ENCODE measurements at regions not wholly inside any gene's neighbourhood (a gene's known extent, or its start where the extent isn't known, plus 50 kb on each side); places are given as distances from the start of the nearest gene placed in this dataset.

GRCh38 chr2:234566622-234567021, 69.7 kb upstream of the ARL4C start:
- FAIRE-seq = no peak
- dilution Hi-C loops (cut with MboI; ENCODE audit: extremely low pct_ligation_motif_present, low sequenced_read_pairs) = loop anchor here (25.0 kb wide), 1 partner anchor 546 kb away; no protein-coding TSS in a partner anchor
- no peak overlapping the region for H3K4me2 ChIP-seq (ENCODE audit: control insufficient read depth, extremely low read depth, insufficient read depth, low read depth, low read length)

GRCh38 chr2:234565842-234566619, 69.2 kb upstream of the ARL4C start:
- no peak for TF ChIP-seq CTCF (optimal IDR thresholded peaks at IDR 0.05 in 1 of 3, IDR thresholded peaks at IDR 0.05 in 1 of 3, conservative IDR thresholded peaks at IDR 0.05 in 1 of 3; ENCODE audit: extremely low read depth in 1 of 3, insufficient read depth in 2 of 3, low read length in 3 of 3)
- no peak for TF ChIP-seq EZH2 (IDR thresholded peaks at IDR 0.05; ENCODE audit: low read length)
- dilution Hi-C loops (cut with MboI; ENCODE audit: extremely low pct_ligation_motif_present, low sequenced_read_pairs) = loop anchor here (25.0 kb wide), 1 partner anchor 546 kb away; no protein-coding TSS in a partner anchor
- H2AFZ ChIP-seq (ENCODE audit: control insufficient read depth, low read length) = no peak overlapping the region

More at GRCh38 chr2:234566622-234567021, 69.7 kb upstream of the ARL4C start:
- DNase-seq (ENCODE audit: low read depth, low spot score) = no peak
- H3K9me3 ChIP-seq (ENCODE audit: control insufficient read depth, low read depth, low read length) = no peaks in the 10 kb centered on the region
- H3K9ac ChIP-seq (ENCODE audit: control insufficient read depth, extremely low read depth, insufficient read depth, low read length) = no peak overlapping the region
- no peak overlapping the region for H3K4me3 ChIP-seq (ENCODE audit: control insufficient read depth in 2 of 3, extremely low read depth in 1 of 3, insufficient read depth in 2 of 3, low read depth in 1 of 3, low read length in 3 of 3)
- no peak overlapping the region for H2AFZ ChIP-seq (ENCODE audit: control insufficient read depth, low read length)
- no peaks in the 10 kb centered on the region for H3K79me2 ChIP-seq (ENCODE audit: control insufficient read depth, insufficient read depth, low read length)
- peaks cover 10% of the 10 kb centered on the region for H3K27me3 ChIP-seq (ENCODE audit: control insufficient read depth, extremely low read depth, insufficient read depth, low read length)
- H3K27ac ChIP-seq (ENCODE audit: control insufficient read depth, insufficient read depth, low read length) = no peak overlapping the region
- no peaks in the 10 kb centered on the region for H3K36me3 ChIP-seq (ENCODE audit: control insufficient read depth in 2 of 2, extremely low read depth in 1 of 2, insufficient read depth in 2 of 2, low read length in 2 of 2)
- no peaks in the 10 kb centered on the region for H3K9me1 ChIP-seq (ENCODE audit: control insufficient read depth, extremely low read depth, insufficient read depth, low read length)
- TF ChIP-seq EZH2 (IDR thresholded peaks at IDR 0.05; ENCODE audit: low read length) (no peak), CTCF (optimal IDR thresholded peaks at IDR 0.05 in 1 of 3, IDR thresholded peaks at IDR 0.05 in 1 of 3, conservative IDR thresholded peaks at IDR 0.05 in 1 of 3; ENCODE audit: extremely low read depth in 1 of 3, insufficient read depth in 2 of 3, low read length in 3 of 3) (no peak)
- no peaks in the 10 kb centered on the region for H3K4me1 ChIP-seq (ENCODE audit: control insufficient read depth, extremely low read depth, insufficient read depth, low read length)
- no peaks in the 10 kb centered on the region for H4K20me1 ChIP-seq (ENCODE audit: control insufficient read depth, extremely low read depth, insufficient read depth, low read length)

More at GRCh38 chr2:234565842-234566619, 69.2 kb upstream of the ARL4C start:
- FAIRE-seq = no peak
- Histone ChIP-seq H4K20me1 (ENCODE audit: control insufficient read depth, extremely low read depth, insufficient read depth, low read length) (no peaks in the 10 kb centered on the region), H3K27me3 (ENCODE audit: control insufficient read depth, extremely low read depth, insufficient read depth, low read length) (peaks cover 10% of the 10 kb centered on the region), H3K9me3 (ENCODE audit: control insufficient read depth, low read depth, low read length) (no peaks in the 10 kb centered on the region), H3K4me3 (ENCODE audit: control insufficient read depth in 2 of 3, extremely low read depth in 1 of 3, insufficient read depth in 2 of 3, low read depth in 1 of 3, low read length in 3 of 3) (no peak overlapping the region), H3K27ac (ENCODE audit: control insufficient read depth, insufficient read depth, low read length) (no peak overlapping the region), H3K4me2 (ENCODE audit: control insufficient read depth, extremely low read depth, insufficient read depth, low read depth, low read length) (no peak overlapping the region), H3K4me1 (ENCODE audit: control insufficient read depth, extremely low read depth, insufficient read depth, low read length) (no peaks in the 10 kb centered on the region), H3K79me2 (ENCODE audit: control insufficient read depth, insufficient read depth, low read length) (no peaks in the 10 kb centered on the region), H3K9ac (ENCODE audit: control insufficient read depth, extremely low read depth, insufficient read depth, low read length) (no peak overlapping the region), H3K36me3 (ENCODE audit: control insufficient read depth in 2 of 2, extremely low read depth in 1 of 2, insufficient read depth in 2 of 2, low read length in 2 of 2) (no peaks in the 10 kb centered on the region), H3K9me1 (ENCODE audit: control insufficient read depth, extremely low read depth, insufficient read depth, low read length) (no peaks in the 10 kb centered on the region)
- DNase-seq (ENCODE audit: low read depth, low spot score) = no peak

Measured in keratinocyte (primary cell).